ENCODE measurements at regions not wholly inside any gene's neighbourhood (a gene's known extent, or its start where the extent isn't known, plus 50 kb on each side); places are given as distances from the start of the nearest gene placed in this dataset.

- no peak overlapping the region for H3K18ac ChIP-seq (ENCODE audit: insufficient read length, low read depth, low read length)
- peaks cover 9 to 26% (median 16%) of the 10 kb centered on the region in 3 experiments for H3K36me3 Mint-ChIP-seq (ENCODE audit: insufficient read depth in 1 of 3, low read depth in 3 of 3)
- no peak overlapping the region for H3K4me3 Mint-ChIP-seq
- no peak for TF ChIP-seq CTCF (conservative IDR thresholded peaks at IDR 0.05)
- H3K79me2 ChIP-seq (ENCODE audit: insufficient read depth, low read length), result no peaks in the 10 kb centered on the region
- H2AFZ ChIP-seq (ENCODE audit: low read length), result no peak overlapping the region
- H3K9me3 ChIP-seq (ENCODE audit: control insufficient read depth, low read depth, low read length), result peaks cover 10% of the 10 kb centered on the region
- H4K20me1 ChIP-seq (ENCODE audit: control insufficient read depth, insufficient read depth, insufficient read length), result no peaks in the 10 kb centered on the region
- H3K4me1 Mint-ChIP-seq, result no peaks in the 10 kb centered on the region
- H3K79me1 ChIP-seq (ENCODE audit: insufficient read depth, low read depth, low read length, poor library complexity, severe bottlenecking), result no peaks in the 10 kb centered on the region
- H3K4ac ChIP-seq (ENCODE audit: low read depth, low read length), result no peak overlapping the region
- no peak overlapping the region for H2BK120ac ChIP-seq (ENCODE audit: low read depth, low read length, poor library complexity, severe bottlenecking)
- no peak overlapping the region for H3K23ac ChIP-seq (ENCODE audit: insufficient read length, low read depth, low read length)
- no peak overlapping the region for H3K14ac ChIP-seq (ENCODE audit: insufficient read depth, low read length)
- no peak overlapping the region for H3K4me2 ChIP-seq (ENCODE audit: insufficient read depth, insufficient read length, low read length)
- no peak overlapping the region for H2AK5ac ChIP-seq (ENCODE audit: insufficient read length, low read length)
- no peak overlapping the region for H3K27ac ChIP-seq (ENCODE audit: insufficient read length, low read depth, low read length)
- no peak overlapping the region for H3T11ph ChIP-seq (ENCODE audit: low read length)
- no peak overlapping the region for H2BK15ac ChIP-seq (ENCODE audit: low read depth, low read length)
- H3K27me3 Mint-ChIP-seq (ENCODE audit: low read depth), result no peaks in the 10 kb centered on the region
- no peaks in the 10 kb centered on the region for H3K27me3 ChIP-seq (ENCODE audit: insufficient read depth, low read length)
- no peak for DNase-seq
- H4K5ac ChIP-seq (ENCODE audit: insufficient read length, low read depth, low read length), result no peak overlapping the region
- H4K91ac ChIP-seq (ENCODE audit: insufficient read length, low read depth, low read length), result no peak overlapping the region
- no peak overlapping the region for H2BK5ac ChIP-seq (ENCODE audit: insufficient read length, low read length)
- H3K9me3 Mint-ChIP-seq, result peaks cover 33 to 34% of the 10 kb centered on the region in 2 experiments
- no peaks in the 10 kb centered on the region for H3K23me2 ChIP-seq (ENCODE audit: insufficient read length, low read depth, low read length, poor library complexity, severe bottlenecking)
- no peak overlapping the region for H2BK20ac ChIP-seq (ENCODE audit: low read depth, low read length, poor library complexity, severe bottlenecking)
- no peak overlapping the region for H3K27ac Mint-ChIP-seq
- H3K9ac ChIP-seq (ENCODE audit: extremely low read depth, insufficient read length, low read length), result no peak overlapping the region
- WGBS (ENCODE audit: extremely low coverage, insufficient read length, low lambda C conversion rate), result no CpG with 5 or more reads among the region's 3 CpGs
- no peak overlapping the region for H3K56ac ChIP-seq (ENCODE audit: insufficient read length, low read depth, low read length)
- H2BK12ac ChIP-seq (ENCODE audit: insufficient read length, low read depth, low read length), result no peak overlapping the region
- H4K8ac ChIP-seq (replicated peaks; ENCODE audit: insufficient read length, low read depth, low read length), result no peak overlapping the region
- H3K4me1 ChIP-seq (ENCODE audit: insufficient read depth, low read length), result no peaks in the 10 kb centered on the region
These were observed 966.6 kb upstream of the SLIT2 start for GRCh38 chr4:19285146-19285545.
